UCSD-AML1 (cell line): ENCODE measurements at regions not wholly inside any gene's neighbourhood (a gene's known extent, or its start where the extent isn't known, plus 50 kb on each side); places are given as distances from the start of the nearest gene placed in this dataset.
"Not testable (repeated sequence)": the region's sequence is repeated elsewhere in the genome, so short reads cannot be mapped to it uniquely, and the experiment has no call there.

ENCODE experiments used
- DNase-seq: peaks from one replicate; lab custom pipeline; 2025; ENCODE audit not compliant: unreplicated experiment; lab: John Stamatoyannopoulos, UW

- not testable (repeated sequence) for DNase-seq
Observed at GRCh38 chr12:116327992-116328391, 50.5 kb upstream of the MED13L start.

- no peak for DNase-seq
Observed at GRCh38 chr12:116331876-116332275, 54.4 kb upstream of the MED13L start.

DNA sequence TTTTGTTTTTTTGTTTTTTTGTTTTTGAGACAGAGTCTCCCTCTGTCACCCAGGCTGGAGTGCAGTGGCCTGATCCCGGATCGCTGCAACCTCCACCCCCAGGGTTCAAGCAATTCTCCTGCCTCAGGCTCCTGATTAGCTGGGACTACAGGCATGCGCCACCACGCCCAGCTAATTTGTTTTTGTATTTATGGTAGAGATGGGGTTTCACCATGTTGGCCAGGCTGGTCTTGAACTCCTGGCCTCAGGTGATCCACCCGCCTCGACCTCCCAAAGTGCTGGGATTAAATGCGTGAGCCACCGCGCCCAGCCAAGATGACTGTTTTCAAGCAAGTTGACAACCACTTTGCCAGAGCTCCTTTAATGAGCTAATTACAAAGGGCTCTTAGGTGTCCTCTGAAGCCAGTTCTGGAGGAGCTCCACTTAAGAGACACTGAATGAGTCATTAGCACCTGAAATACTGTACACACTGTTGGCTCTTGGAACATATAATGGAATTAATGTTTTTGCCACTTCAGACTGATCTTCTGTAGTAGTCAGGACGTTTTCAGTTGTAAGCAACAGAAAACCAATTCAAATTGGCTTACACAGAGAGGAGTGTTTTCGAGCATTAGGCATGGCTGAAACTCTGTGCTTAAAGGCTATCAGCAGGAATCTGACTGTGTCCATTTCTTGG, 55.4 kb upstream of the MED13L start:
- DNase-seq = no peak

DNA sequence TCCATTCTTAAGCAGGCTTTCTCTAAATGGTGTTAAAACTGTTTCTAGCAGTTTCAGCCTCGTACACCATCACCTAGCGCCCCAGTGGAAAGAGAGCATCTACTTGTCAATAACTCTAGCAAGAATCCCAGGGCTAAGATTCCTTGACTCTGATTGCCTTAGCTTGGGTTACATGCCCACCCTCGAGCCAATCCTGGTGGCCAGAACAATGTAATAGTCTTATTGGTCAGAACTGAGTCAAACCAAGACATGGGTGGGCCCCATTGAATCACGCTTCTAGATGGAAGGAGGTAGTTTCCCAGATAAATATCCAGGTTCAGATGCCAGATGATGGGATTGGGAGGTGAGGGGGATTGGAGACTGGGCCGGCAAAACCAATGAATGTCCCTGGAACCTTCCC, 55.9 kb upstream of the MED13L start:
- DNase-seq = no peak

DNA sequence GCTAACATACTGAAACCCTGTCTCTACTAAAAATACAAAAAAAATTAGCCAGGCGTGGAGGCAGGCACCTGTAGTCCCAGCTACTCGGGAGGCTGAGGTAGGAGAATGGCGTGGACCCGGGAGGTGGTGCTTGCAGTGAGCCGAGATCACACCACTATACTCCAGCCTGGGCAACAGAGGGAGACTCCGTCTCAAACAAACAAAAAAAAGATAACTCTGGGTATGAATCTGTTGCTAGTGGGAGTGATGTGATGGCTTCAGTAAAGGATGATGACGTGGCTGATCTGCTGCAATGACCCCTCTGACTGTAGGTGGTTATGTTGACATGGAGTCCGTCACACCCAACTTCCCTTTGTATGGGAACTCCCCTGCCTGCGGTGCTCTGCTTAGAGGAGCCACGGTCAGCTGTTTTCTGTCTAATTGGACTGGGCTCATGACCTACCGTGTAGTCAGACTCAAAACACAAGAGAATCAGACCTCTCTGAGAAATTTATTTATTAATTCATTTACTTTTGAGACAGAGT, 59.1 kb upstream of the MED13L start:
- DNase-seq = no peak

DNA sequence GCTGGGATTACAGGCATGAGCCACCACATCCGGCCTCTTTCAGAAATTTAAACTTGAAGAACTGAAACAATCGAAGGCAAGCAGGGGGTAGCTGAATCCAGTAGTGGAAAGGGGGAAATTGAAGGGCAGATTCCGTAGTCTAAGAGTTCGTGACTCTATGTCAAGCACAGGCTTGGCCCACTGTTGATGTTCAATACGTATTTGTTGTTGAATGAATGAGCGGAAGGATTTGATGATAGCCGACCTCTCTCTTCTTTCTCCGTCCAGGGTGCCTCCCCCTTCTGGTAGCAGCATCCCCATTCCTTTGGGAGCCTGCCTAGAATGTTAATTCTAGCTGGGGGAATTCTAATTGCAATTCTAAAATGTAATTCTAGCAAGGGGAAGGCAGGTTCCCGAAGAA, 59.8 kb upstream of the MED13L start:
- DNase-seq = no peak

- DNase-seq = no peak
Observed at GRCh38 chr12:116338064-116338846, 60.8 kb upstream of the MED13L start.

DNA sequence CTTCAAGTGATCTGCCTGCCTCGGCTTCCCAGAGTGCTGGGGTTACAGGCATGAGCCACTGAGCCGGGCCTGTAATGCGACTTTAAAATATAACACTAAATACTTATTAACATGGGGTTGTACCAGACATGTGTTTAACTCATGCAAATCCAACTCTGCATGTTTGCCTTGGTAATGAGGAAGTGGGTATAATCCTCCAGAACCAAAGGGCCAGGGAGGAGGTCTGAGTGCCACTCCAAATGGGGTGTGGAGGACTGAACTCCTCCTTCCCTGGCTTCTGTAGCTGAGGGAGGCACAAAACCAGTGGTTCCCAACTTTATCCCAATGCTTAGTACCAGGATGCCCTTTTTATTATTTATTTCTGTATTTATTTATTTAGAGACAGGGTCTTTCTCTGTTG, 61.6 kb upstream of the MED13L start:
- DNase-seq = no peak

GRCh38 chr12:116339800-116340371, 62.4 kb upstream of the MED13L start:
- no peak for DNase-seq

GRCh38 chr12:116343331-116343884, 65.9 kb upstream of the MED13L start:
- no peak for DNase-seq

DNA sequence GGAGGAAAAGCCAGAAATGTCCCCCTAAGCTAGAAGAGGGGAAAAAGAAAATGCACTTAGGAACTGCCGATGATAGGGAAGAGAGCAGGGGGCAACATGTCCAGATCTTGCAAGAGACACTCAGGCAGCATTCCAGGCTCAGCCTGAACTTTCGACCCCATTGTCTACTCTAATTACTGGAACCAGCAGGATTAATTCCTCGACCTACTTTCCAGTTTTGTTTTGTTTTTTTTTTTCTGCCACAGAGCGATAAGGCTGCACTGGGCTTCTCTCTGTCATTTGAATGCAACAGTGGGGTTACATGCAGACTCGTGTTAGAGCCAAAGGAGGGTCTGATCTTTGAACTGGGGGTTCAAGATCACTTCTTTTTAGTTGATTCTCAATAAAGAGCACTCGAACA, 68.7 kb upstream of the MED13L start:
- no peak for DNase-seq

- DNase-seq = no peak
Observed at GRCh38 chr12:116346741-116347140, 69.2 kb upstream of the MED13L start.

DNA sequence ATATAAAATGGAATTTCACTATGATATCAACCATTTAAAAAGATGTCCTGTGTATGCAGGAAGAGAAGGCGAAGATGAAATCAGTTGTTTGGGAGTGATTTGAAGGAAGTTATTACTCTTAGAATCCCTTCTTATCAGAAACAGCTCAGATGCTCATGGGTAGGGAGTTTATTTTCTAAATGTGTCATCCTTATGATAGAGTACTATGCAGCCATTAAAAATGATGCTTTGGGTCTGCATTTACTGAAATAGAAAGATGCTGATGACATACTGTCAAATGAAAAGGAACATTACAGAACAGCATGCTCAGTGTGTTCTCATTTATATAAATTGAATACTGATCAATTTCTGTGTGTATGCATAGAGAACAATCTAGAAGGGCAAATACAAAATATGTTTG, 69.8 kb upstream of the MED13L start:
- DNase-seq = no peak

GRCh38 chr12:116352315-116352835, 74.9 kb upstream of the MED13L start:
- no peak for DNase-seq

- no peak for DNase-seq
Observed at GRCh38 chr12:116353958-116354357, 76.5 kb upstream of the MED13L start.

DNA sequence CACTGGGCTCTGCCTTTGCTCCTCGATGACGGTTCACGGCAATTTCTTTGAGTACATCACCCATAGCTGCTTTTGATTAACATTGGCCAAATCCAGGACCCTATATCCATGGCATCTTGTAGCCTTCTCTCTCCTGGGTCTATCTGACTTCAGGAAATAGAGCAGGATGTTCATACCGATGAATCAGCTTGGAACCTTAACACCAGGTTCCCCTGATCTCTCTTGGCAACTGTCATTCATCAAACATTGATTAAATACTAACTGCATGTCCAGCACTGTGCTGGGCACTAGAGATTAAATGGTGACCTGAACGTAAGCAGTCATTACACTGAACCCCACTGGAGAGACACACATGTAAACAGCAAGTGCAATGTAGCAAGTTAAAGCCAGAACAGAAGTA, 77.0 kb upstream of the MED13L start:
- DNase-seq = no peak

- peak; percentile 30 for DNase-seq
Observed at GRCh38 chr12:116354950-116355783, 77.7 kb upstream of the MED13L start.

GRCh38 chr12:116358536-116358892, 81.0 kb upstream of the MED13L start:
- no peak for DNase-seq

DNA sequence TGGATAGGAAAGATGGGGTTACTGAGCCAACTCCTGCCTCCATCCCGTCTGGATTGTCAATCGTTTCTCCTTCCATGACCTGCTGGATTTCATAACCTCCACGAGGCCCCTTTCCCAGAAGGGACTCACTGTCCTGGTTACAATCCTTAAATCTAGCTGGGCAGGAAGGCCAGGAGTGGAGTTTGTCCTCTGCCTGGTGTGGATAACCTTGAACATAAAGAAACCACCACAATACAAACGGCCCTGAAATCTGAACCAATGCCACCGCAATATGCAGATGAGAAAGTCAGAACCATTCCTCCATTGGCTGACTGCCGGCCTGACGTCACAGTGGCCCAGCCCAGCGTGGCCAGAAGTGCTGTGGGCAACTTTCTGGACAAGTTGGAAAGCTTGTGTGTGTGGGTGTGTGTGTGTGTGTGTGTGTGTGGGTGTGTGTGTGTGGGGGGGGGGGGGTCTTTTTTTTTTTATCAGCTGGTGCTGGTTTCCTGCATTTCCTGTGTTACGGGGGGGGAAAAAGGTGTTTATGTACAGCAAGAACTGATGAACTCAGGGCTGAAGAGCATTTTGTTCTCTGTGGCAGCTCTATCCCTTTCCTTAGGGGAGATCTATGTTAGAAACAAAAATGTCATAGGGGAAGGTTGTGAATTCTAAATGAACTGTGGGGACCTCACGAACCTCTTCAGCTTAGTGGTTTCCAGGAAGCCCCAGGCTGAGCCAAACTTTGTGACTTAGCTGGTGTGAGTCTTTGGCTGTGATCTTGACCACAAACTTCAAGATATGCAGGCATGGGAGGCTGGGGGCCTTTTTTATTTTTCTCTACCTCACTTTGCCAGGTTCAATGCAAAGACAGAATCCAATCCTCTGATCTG, 81.6 kb upstream of the MED13L start:
- DNase-seq = peak; percentile 88
